ENCODE measurements at regions not wholly inside any gene's neighbourhood (a gene's known extent, or its start where the extent isn't known, plus 50 kb on each side); places are given as distances from the start of the nearest gene placed in this dataset.

DNA sequence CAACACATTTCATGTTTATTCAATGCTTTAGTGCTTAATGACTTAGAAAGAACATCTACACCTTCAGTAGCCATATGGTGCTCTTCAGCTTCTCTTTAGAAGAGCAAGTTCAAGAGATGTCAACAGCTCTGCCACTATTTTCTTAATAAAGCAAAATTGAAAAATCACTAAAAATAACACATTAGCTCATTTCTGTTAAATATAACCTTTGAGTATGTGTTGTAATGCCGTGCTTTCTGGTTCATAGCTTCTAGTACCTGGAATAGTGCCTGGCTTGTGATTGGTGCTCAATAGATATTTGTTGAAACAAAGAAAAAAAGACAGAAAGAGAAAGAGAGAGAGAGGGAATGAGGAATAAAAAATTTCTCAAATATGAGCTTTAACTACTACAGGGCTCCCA, 349.8 kb upstream of the SPRED2 start:
- no peak for TF ChIP-seq NFIC (IDR thresholded peaks at IDR 0.05)
- no peak for TF ChIP-seq EP300 (IDR thresholded peaks at IDR 0.05; ENCODE audit: borderline replicate concordance)
- TF ChIP-seq CREB1 (IDR thresholded peaks at IDR 0.05; ENCODE audit: low read depth), result no peak
- no peak for TF ChIP-seq FOXM1 (IDR thresholded peaks at IDR 0.05; ENCODE audit: borderline replicate concordance, low read depth)
- no peak for TF ChIP-seq TEAD4 (IDR thresholded peaks at IDR 0.05)

DNA sequence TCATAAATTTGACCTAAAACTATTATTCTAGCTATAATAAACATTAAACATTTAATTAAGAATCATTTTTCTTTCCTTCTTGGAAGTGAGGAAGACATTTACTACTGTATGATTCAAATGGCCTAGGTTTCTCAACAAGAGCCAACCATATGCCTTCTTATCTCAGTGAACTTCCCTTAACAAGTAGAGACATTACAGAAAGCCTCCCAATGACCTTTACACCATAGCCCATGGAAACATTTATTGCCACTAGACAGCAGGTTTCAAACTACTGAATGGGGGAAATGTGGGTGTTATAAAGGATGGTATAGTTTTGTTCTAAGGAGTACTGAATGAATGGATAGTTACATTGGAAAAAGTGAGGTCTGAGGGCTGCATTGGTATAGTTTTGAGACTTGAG, 349.4 kb upstream of the SPRED2 start:
- TF ChIP-seq, protein P1, sequence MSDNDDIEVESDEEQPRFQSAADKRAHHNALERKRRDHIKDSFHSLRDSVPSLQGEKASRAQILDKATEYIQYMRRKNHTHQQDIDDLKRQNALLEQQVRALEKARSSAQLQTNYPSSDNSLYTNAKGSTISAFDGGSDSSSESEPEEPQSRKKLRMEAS (IDR thresholded peaks at IDR 0.05), result no peak
- no peak for TF ChIP-seq TCF12 (IDR thresholded peaks at IDR 0.05; ENCODE audit: low read depth)
- TF ChIP-seq TEAD4 (IDR thresholded peaks at IDR 0.05), result no peak
- TF ChIP-seq, protein P2, sequence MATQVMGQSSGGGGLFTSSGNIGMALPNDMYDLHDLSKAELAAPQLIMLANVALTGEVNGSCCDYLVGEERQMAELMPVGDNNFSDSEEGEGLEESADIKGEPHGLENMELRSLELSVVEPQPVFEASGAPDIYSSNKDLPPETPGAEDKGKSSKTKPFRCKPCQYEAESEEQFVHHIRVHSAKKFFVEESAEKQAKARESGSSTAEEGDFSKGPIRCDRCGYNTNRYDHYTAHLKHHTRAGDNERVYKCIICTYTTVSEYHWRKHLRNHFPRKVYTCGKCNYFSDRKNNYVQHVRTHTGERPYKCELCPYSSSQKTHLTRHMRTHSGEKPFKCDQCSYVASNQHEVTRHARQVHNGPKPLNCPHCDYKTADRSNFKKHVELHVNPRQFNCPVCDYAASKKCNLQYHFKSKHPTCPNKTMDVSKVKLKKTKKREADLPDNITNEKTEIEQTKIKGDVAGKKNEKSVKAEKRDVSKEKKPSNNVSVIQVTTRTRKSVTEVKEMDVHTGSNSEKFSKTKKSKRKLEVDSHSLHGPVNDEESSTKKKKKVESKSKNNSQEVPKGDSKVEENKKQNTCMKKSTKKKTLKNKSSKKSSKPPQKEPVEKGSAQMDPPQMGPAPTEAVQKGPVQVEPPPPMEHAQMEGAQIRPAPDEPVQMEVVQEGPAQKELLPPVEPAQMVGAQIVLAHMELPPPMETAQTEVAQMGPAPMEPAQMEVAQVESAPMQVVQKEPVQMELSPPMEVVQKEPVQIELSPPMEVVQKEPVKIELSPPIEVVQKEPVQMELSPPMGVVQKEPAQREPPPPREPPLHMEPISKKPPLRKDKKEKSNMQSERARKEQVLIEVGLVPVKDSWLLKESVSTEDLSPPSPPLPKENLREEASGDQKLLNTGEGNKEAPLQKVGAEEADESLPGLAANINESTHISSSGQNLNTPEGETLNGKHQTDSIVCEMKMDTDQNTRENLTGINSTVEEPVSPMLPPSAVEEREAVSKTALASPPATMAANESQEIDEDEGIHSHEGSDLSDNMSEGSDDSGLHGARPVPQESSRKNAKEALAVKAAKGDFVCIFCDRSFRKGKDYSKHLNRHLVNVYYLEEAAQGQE (IDR thresholded peaks at IDR 0.05; ENCODE audit: low read depth), result no peak
- TF ChIP-seq ZBTB7A (IDR thresholded peaks at IDR 0.05; ENCODE audit: low read depth), result no peak
- no peak for TF ChIP-seq EP300 (IDR thresholded peaks at IDR 0.05; ENCODE audit: borderline replicate concordance)
- no peak for TF ChIP-seq CREB1 (IDR thresholded peaks at IDR 0.05; ENCODE audit: low read depth)
- no peak for TF ChIP-seq RAD21 (IDR thresholded peaks at IDR 0.05; ENCODE audit: low read depth)
- TF ChIP-seq, protein P3, sequence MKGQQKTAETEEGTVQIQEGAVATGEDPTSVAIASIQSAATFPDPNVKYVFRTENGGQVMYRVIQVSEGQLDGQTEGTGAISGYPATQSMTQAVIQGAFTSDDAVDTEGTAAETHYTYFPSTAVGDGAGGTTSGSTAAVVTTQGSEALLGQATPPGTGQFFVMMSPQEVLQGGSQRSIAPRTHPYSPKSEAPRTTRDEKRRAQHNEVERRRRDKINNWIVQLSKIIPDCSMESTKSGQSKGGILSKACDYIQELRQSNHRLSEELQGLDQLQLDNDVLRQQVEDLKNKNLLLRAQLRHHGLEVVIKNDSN (IDR thresholded peaks at IDR 0.05), result no peak
- TF ChIP-seq NFIC (IDR thresholded peaks at IDR 0.05), result no peak
- TF ChIP-seq TAF1 (IDR thresholded peaks at IDR 0.05; ENCODE audit: low read depth), result no peak
- no peak for TF ChIP-seq EGR1 (IDR thresholded peaks at IDR 0.05)
- TF ChIP-seq YY1 (IDR thresholded peaks at IDR 0.05; ENCODE audit: low read depth), result no peak
- no peak for TF ChIP-seq FOXM1 (IDR thresholded peaks at IDR 0.05; ENCODE audit: borderline replicate concordance, low read depth)
- TF ChIP-seq CEBPB (IDR thresholded peaks at IDR 0.05), result no peak

DNA sequence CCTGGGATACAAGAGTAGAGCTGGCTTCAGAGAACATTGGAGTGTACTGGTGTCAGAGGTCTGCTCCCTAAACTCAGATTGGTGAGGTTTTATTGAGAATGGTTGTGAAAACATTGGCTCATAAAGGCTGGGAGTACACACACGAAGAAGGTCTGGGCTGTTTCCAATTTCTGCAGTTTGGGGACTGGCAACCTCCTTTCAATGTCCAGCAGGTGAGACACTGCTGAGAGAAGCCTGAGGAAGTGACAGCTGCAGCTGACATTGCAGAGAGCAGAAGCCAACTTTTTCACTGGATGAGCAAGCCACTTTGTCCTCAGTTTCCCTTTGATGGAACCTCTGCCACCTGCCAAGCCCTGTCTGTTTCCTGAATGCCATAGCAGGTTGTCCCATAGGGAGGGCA, 346.6 kb upstream of the SPRED2 start:
- TF ChIP-seq TEAD4 (IDR thresholded peaks at IDR 0.05) (no peak), NFIC (IDR thresholded peaks at IDR 0.05) (no peak), EP300 (IDR thresholded peaks at IDR 0.05; ENCODE audit: borderline replicate concordance) (no peak), CREB1 (IDR thresholded peaks at IDR 0.05; ENCODE audit: low read depth) (no peak), YY1 (IDR thresholded peaks at IDR 0.05; ENCODE audit: low read depth) (no peak), FOXM1 (IDR thresholded peaks at IDR 0.05; ENCODE audit: borderline replicate concordance, low read depth) (no peak), RAD21 (IDR thresholded peaks at IDR 0.05; ENCODE audit: low read depth) (no peak), TCF12 (IDR thresholded peaks at IDR 0.05; ENCODE audit: low read depth) (no peak), TAF1 (IDR thresholded peaks at IDR 0.05; ENCODE audit: low read depth) (no peak), CEBPB (IDR thresholded peaks at IDR 0.05) (no peak), EGR1 (IDR thresholded peaks at IDR 0.05) (no peak), ZBTB7A (IDR thresholded peaks at IDR 0.05; ENCODE audit: low read depth) (no peak)
- TF ChIP-seq, protein P3 (IDR thresholded peaks at IDR 0.05), result no peak
- TF ChIP-seq, protein P1 (IDR thresholded peaks at IDR 0.05), result no peak
- TF ChIP-seq, protein P2 (IDR thresholded peaks at IDR 0.05; ENCODE audit: low read depth), result no peak

DNA sequence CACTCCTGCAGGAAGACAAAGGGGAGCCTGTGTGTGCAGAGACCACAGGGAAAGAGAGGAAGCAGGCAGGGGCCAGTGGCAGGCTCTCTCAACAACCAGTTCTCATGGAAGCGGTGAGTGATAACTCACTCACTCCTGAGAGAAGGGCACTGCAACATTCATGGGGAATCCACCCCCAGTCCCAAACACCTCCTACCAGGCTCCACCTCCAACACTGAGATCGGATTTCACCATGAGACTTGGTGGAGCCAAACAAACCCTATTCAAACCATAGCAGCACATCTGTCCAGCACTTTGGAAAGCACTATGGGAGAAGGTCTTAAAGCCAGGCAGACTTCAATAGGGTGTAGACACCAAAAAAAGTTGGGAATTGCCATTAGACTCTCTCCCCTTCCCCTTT, 345.7 kb upstream of the SPRED2 start:
- TF ChIP-seq, protein P2 (IDR thresholded peaks at IDR 0.05; ENCODE audit: low read depth), result peak; percentile 40; the same call in 1 of the 2 replicates
- TF ChIP-seq FOXM1 (IDR thresholded peaks at IDR 0.05; ENCODE audit: borderline replicate concordance, low read depth), result no peak
- no peak for TF ChIP-seq TAF1 (IDR thresholded peaks at IDR 0.05; ENCODE audit: low read depth)
- TF ChIP-seq EP300 (IDR thresholded peaks at IDR 0.05; ENCODE audit: borderline replicate concordance), result no peak
- no peak for TF ChIP-seq CEBPB (IDR thresholded peaks at IDR 0.05)
- TF ChIP-seq RAD21 (IDR thresholded peaks at IDR 0.05; ENCODE audit: low read depth), result no peak
- no peak for TF ChIP-seq CREB1 (IDR thresholded peaks at IDR 0.05; ENCODE audit: low read depth)
